ENCODE measurements at regions not wholly inside any gene's neighbourhood (a gene's known extent, or its start where the extent isn't known, plus 50 kb on each side); places are given as distances from the start of the nearest gene placed in this dataset.
"Not testable (repeated sequence)": the region's sequence is repeated elsewhere in the genome, so short reads cannot be mapped to it uniquely, and the experiment has no call there.

GRCh38 chr19:22545751-22546150 is 88.4 kb upstream of the ZNF492 start:
- no peak for ATAC-seq
- intact Hi-C loops (cut with DNase I, micrococcal nuclease), result no loop called here
- DNase-seq, result peak in 1 of 2 donors; percentile 14

- intact Hi-C loops (cut with DNase I, micrococcal nuclease), result no loop called here
- ATAC-seq (no peak), DNase-seq (no peak)
These were observed 100.4 kb upstream of the ZNF492 start for GRCh38 chr19:22533761-22534160.

GRCh38 chr19:22532388-22533300 is 101.5 kb upstream of the ZNF492 start:
- ATAC-seq (peak; percentile 22), DNase-seq (peak; percentile 42 to 80)
- intact Hi-C loops (cut with DNase I, micrococcal nuclease), result no loop called here

- intact Hi-C loops (cut with DNase I, micrococcal nuclease), result no loop called here
- DNase-seq (no peak), ATAC-seq (no peak)
These were observed 104.1 kb upstream of the ZNF492 start for GRCh38 chr19:22530042-22530441.

GRCh38 chr19:22528956-22529355 is 105.2 kb upstream of the ZNF492 start:
- no peak for DNase-seq
- ATAC-seq, result no peak
- intact Hi-C loops (cut with DNase I, micrococcal nuclease), result no loop called here

- intact Hi-C loops (cut with DNase I, micrococcal nuclease), result no loop called here
- DNase-seq (no peak), ATAC-seq (no peak)
These were observed 105.4 kb upstream of the ZNF98 start for GRCh38 chr19:22527554-22527953.

- no peak for ATAC-seq
- intact Hi-C loops (cut with DNase I, micrococcal nuclease), result no loop called here
These were observed 104.6 kb upstream of the ZNF98 start for GRCh38 chr19:22526661-22527272.

GRCh38 chr19:22523940-22524339 is 101.8 kb upstream of the ZNF98 start:
- ATAC-seq (no peak), DNase-seq (no peak)
- intact Hi-C loops (cut with DNase I, micrococcal nuclease), result no loop called here

More at GRCh38 chr19:22526661-22527272, 104.6 kb upstream of the ZNF98 start:
- no peak for DNase-seq

- ATAC-seq; DNase-seq; intact Hi-C loops (cut with DNase I, micrococcal nuclease): not testable (repeated sequence)
These were observed 97.4 kb upstream of the ZNF98 start for GRCh38 chr19:22519562-22519961.

- intact Hi-C loops (cut with DNase I, micrococcal nuclease), result no loop called here
- no peak for ATAC-seq
- no peak for DNase-seq
These were observed 97.0 kb upstream of the ZNF98 start for GRCh38 chr19:22519152-22519551.

- DNase-seq, result no peak
- intact Hi-C loops (cut with DNase I, micrococcal nuclease), result no loop called here
- ATAC-seq, result no peak
These were observed 95.6 kb upstream of the ZNF98 start for GRCh38 chr19:22517496-22518411.

- intact Hi-C loops (cut with DNase I, micrococcal nuclease), result no loop called here
- no peak for ATAC-seq
- DNase-seq, result no peak
These were observed 93.3 kb upstream of the ZNF98 start for GRCh38 chr19:22515435-22515834.

GRCh38 chr19:22503524-22503923 is 81.4 kb upstream of the ZNF98 start:
- no peak for ATAC-seq
- intact Hi-C loops (cut with DNase I, micrococcal nuclease), result no loop called here
- no peak for DNase-seq

GRCh38 chr19:22502766-22503165 is 80.6 kb upstream of the ZNF98 start:
- ATAC-seq (no peak), DNase-seq (no peak)
- intact Hi-C loops (cut with DNase I, micrococcal nuclease), result no loop called here

- DNase-seq; intact Hi-C loops (cut with DNase I, micrococcal nuclease); ATAC-seq: not testable (repeated sequence)
These were observed 76.8 kb upstream of the ZNF98 start for GRCh38 chr19:22498831-22499430.

GRCh38 chr19:22491746-22492145 is 69.6 kb upstream of the ZNF98 start:
- ATAC-seq, result no peak
- no peak for DNase-seq
- intact Hi-C loops (cut with DNase I, micrococcal nuclease), result no loop called here

GRCh38 chr19:22483514-22483913 is 61.4 kb upstream of the ZNF98 start:
- intact Hi-C loops (cut with DNase I, micrococcal nuclease); ATAC-seq; DNase-seq: not testable (repeated sequence)

GRCh38 chr19:22472180-22472637 is 50.1 kb upstream of the ZNF98 start:
- DNase-seq (no peak), ATAC-seq (no peak)
- intact Hi-C loops (cut with DNase I, micrococcal nuclease), result no loop called here

Measured in left colon (tissue), 2 donors.